ENCODE measurements at regions not wholly inside any gene's neighbourhood (a gene's known extent, or its start where the extent isn't known, plus 50 kb on each side); places are given as distances from the start of the nearest gene placed in this dataset.

DNA sequence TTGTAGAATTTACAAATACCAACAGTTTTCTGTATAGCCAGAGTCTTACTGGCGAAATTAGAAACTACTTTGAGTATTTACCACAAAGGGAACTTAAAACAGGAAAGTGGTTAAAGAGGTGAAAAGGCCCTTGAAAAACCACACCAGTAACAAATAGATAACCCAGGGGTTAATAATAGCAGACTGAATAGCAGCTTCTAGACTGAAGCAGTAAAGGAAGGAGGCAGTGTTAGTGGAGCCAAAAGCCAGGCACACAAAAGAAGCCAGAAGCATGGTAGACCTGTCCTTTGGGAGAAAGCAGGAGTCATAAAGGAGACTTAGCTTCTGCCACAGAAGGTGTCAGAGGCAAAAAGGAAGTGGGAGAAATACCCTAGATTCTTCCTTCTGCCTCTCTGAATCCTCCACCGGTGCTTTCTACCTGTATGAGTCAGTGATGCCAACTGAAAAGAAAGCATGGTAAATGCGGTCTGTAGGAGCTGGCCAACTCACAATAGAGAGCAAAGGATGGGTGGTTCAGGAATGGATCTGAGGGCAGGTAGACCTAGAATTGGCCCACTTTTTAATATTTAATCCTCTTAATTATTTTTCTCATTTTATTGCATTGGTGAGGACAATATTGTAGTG, 97.3 kb downstream of the ARL6IP6 start:
- TF ChIP-seq, protein P1, sequence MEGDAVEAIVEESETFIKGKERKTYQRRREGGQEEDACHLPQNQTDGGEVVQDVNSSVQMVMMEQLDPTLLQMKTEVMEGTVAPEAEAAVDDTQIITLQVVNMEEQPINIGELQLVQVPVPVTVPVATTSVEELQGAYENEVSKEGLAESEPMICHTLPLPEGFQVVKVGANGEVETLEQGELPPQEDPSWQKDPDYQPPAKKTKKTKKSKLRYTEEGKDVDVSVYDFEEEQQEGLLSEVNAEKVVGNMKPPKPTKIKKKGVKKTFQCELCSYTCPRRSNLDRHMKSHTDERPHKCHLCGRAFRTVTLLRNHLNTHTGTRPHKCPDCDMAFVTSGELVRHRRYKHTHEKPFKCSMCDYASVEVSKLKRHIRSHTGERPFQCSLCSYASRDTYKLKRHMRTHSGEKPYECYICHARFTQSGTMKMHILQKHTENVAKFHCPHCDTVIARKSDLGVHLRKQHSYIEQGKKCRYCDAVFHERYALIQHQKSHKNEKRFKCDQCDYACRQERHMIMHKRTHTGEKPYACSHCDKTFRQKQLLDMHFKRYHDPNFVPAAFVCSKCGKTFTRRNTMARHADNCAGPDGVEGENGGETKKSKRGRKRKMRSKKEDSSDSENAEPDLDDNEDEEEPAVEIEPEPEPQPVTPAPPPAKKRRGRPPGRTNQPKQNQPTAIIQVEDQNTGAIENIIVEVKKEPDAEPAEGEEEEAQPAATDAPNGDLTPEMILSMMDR (IDR thresholded peaks at IDR 0.05): no peak
- Histone ChIP-seq H3K9me3 (peaks cover 0 to 18% of the 10 kb centered on the region in 2 donors), H3K36me3 (no peaks in the 10 kb centered on the region), H3K27ac (no peak overlapping the region), H3K27me3 (no peaks in the 10 kb centered on the region), H3K4me1 (no peaks in the 10 kb centered on the region), H3K4me3 (no peak overlapping the region)
- no peak for DNase-seq
- intact Hi-C loops (cut with DNase I): no loop called here
- ATAC-seq: no peak

DNA sequence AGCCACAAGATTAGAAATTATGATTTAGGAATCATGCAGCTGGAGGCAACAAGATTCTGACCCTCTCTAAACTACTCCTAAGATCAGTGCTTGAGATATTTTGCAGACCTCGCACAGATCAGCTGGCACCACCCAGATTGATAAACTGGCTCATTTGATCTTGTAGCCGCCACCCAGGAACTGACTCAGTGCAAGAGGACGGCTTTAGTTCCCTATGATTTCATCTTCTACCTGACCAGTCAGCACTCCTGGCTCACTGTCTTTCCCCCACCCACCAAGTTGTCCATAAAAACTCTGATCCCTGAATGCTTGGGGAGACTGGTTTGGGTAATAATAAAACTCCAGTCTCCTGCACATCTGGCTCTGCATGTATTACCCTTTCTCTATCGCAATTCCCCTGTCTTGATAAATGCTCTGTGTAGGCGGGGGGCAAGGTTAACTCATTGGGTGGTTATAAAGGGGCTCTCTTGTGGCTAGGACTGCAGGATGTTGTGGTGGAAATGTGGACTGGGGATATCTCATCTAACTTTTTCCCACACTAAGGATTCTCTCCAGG, 96.1 kb downstream of the ARL6IP6 start:
- no peaks in the 10 kb centered on the region for H3K36me3 ChIP-seq
- H3K9me3 ChIP-seq: peaks cover 0 to 20% of the 10 kb centered on the region in 2 donors
- TF ChIP-seq, protein P1 (IDR thresholded peaks at IDR 0.05): no peak
- intact Hi-C loops (cut with DNase I): no loop called here
- no peak overlapping the region for H3K4me3 ChIP-seq
- ATAC-seq: no peak
- no peak overlapping the region for H3K27ac ChIP-seq
- no peaks in the 10 kb centered on the region for H3K27me3 ChIP-seq
- DNase-seq: no peak
- no peaks in the 10 kb centered on the region for H3K4me1 ChIP-seq

DNA sequence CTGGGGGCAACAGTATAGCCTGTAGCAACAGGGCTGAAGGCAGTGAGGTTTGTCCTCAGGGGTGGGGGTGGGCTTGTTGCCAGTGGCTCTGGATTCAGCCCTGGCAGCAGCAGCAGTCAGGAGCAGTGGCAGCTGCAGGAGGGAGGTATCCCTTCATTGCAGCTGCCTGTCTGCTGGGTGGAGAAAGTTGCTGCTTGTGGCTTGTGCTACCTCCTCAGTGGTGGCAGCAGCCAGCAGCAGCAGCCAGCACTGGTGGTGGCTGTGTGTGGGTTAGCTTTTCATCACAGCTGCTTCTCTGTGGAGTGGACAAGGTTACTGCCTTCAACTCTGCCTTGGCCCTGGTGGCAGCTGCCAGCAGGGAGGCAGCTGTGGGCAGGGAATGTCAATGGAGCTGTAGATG, 94.9 kb downstream of the ARL6IP6 start:
- Histone ChIP-seq H3K27ac (no peak overlapping the region), H3K36me3 (no peaks in the 10 kb centered on the region), H3K9me3 (peaks cover 0 to 20% of the 10 kb centered on the region in 2 donors), H3K4me3 (no peak overlapping the region), H3K4me1 (no peaks in the 10 kb centered on the region), H3K27me3 (no peaks in the 10 kb centered on the region)
- TF ChIP-seq, protein P1 (IDR thresholded peaks at IDR 0.05): no peak
- intact Hi-C loops (cut with DNase I): no loop called here
- ATAC-seq (no peak), DNase-seq (no peak)
